PC-3 (cell line): ENCODE measurements at regions not wholly inside any gene's neighbourhood (a gene's known extent, or its start where the extent isn't known, plus 50 kb on each side); places are given as distances from the start of the nearest gene placed in this dataset.

Source experiments
- ATAC-seq: fragments of 200-7000 bp; cut with Tn5 transposase; 2 replicates; pipeline ENCODE4 v1.9.1; 2020; ENCODE audit warnings: mild to moderate bottlenecking, moderate library complexity
- BruUV-seq: library from RNA; stranded (reverse); fragments of 400-500 nt; replicated peaks from 2 replicates; lab custom pipeline; 2021; lab: Mats Ljungman, UMichigan
- CTCF ChIA-PET: fragments of 300-600 bp; sonication (Branson Sonifier 250); formaldehyde crosslinking; loops from one replicate; lab custom pipeline; 2022; ENCODE audit warnings: antibody characterized with exemption; lab: Charles Lee
- POLR2A ChIA-PET: fragments of 300-600 bp; sonication (Branson Sonifier 250); formaldehyde crosslinking; loops from one replicate; lab custom pipeline; 2022; ENCODE audit warnings: antibody characterized with exemption; ENCODE audit not compliant: unreplicated experiment; lab: Charles Lee
- DNase-seq: peaks from one replicate; pipeline ENCODE4 v3.0.0-alpha.2; 2015
- H2AFZ ChIP-seq: fragments of 300-600 bp; sonication (generic); 2 replicates; pipeline ENCODE4 v1.6.0; 2016; ENCODE audit warnings: antibody characterized with exemption, low read length
- H3F3A ChIP-seq: fragments of 300-600 bp; sonication (generic); one replicate; pipeline ENCODE4 v1.6.0; 2017; ENCODE audit warnings: antibody characterized with exemption, low read length, control low read depth, mild to moderate bottlenecking; ENCODE audit not compliant: unreplicated experiment
- H3K27ac ChIP-seq: fragments of 300-600 bp; sonication (generic); 2 replicates; pipeline ENCODE4 v1.5.1; 2016; ENCODE audit warnings: mild to moderate bottlenecking, low read length
- H3K27me3 ChIP-seq: fragments of 300-600 bp; sonication (generic); 2 replicates; pipeline ENCODE4 v1.6.1; 2016; ENCODE audit warnings: low read length, mixed read lengths
- H3K36me3 ChIP-seq: fragments of 300-600 bp; sonication (generic); 2 replicates; pipeline ENCODE4 v1.6.1; 2016; ENCODE audit warnings: low read depth, mixed run types, low read length, mixed read lengths
- H3K4me1 ChIP-seq: fragments of 300-600 bp; sonication (generic); 2 replicates; pipeline ENCODE4 v1.5.1; 2016; ENCODE audit warnings: low read length; ENCODE audit not compliant: insufficient read depth
- H3K4me2 ChIP-seq: fragments of 300-600 bp; sonication (generic); 2 replicates; pipeline ENCODE4 v1.6.0; 2016; ENCODE audit warnings: low read length
- H3K4me3 ChIP-seq: fragments of 300-600 bp; sonication (generic); 2 replicates; pipeline ENCODE4 v1.5.1; 2016; ENCODE audit warnings: mild to moderate bottlenecking, low read length, mixed read lengths
- H3K79me2 ChIP-seq: fragments of 300-600 bp; sonication (generic); 2 replicates; pipeline ENCODE4 v1.6.1; 2017; ENCODE audit warnings: low read length, mixed read lengths
- H3K9ac ChIP-seq: fragments of 300-600 bp; sonication (generic); 2 replicates; pipeline ENCODE4 v1.6.0; 2016; ENCODE audit warnings: mild to moderate bottlenecking, low read length
- H3K9me2 ChIP-seq: fragments of 300-600 bp; sonication (generic); replicated peaks from 2 replicates; pipeline ENCODE4 v1.6.1; 2016; ENCODE audit warnings: mixed run types, low read length, mixed read lengths
- H3K9me3 ChIP-seq: fragments of 300-600 bp; sonication (generic); 2 replicates; pipeline ENCODE4 v1.6.1; 2016; ENCODE audit warnings: low read length, mixed read lengths
- H4K20me1 ChIP-seq: fragments of 300-600 bp; sonication (generic); 2 replicates; pipeline ENCODE4 v1.6.1; 2016; ENCODE audit warnings: low read length, mixed read lengths
- CTCF ChIP-seq: fragments of 300-600 bp; sonication (generic); conservative IDR thresholded peaks from 2 replicates; pipeline ENCODE4 v1.5.1; 2017; ENCODE audit warnings: antibody characterized with exemption, low read depth, mild to moderate bottlenecking, low read length
- EZH2 ChIP-seq: fragments of 300-600 bp; sonication (generic); IDR thresholded peaks from one replicate; pipeline ENCODE4 v1.6.1; 2017; ENCODE audit warnings: antibody characterized with exemption, mild to moderate bottlenecking, low read length; ENCODE audit not compliant: unreplicated experiment
- EZH2phosphoT487 ChIP-seq: fragments of 300-600 bp; sonication (generic); IDR thresholded peaks from 2 replicates; pipeline ENCODE4 v1.6.1; 2018; ENCODE audit warnings: mild to moderate bottlenecking, antibody characterized with exemption, low read length, borderline replicate concordance
- intact Hi-C: fragments of 100-400 bp; cut with micrococcal nuclease; formaldehyde crosslinking; loops from 2 replicates; pipeline ENCODE4 v1.9.0; 2023

- Histone ChIP-seq H3K27ac (no peak overlapping the region), H2AFZ (no peak overlapping the region), H3K4me3 (no peak overlapping the region), H3K27me3 (no peaks in the 10 kb centered on the region), H3K4me1 (no peaks in the 10 kb centered on the region), H3K79me2 (no peaks in the 10 kb centered on the region), H4K20me1 (no peaks in the 10 kb centered on the region), H3K4me2 (no peak overlapping the region), H3K9me2 (no peaks in the 10 kb centered on the region), H3K9ac (no peak overlapping the region), H3F3A (no peaks in the 10 kb centered on the region), H3K36me3 (no peaks in the 10 kb centered on the region), H3K9me3 (peaks cover 26% of the 10 kb centered on the region)
- ChIA-PET POLR2A (no interaction called here), CTCF (no interaction called here)
- no peak for TF ChIP-seq EZH2phosphoT487
- no peak for TF ChIP-seq CTCF
- no peak for TF ChIP-seq EZH2
- no peak for DNase-seq
- no TSS peak for BruUV-seq
- intact Hi-C loops = no loop called here
- ATAC-seq = no peak
These were observed 153.4 kb upstream of the CTNNA2 start for GRCh38 chr2:79359419-79359818.

- ATAC-seq (no peak), DNase-seq (no peak)
- no peaks in the 10 kb centered on the region for H3K79me2 ChIP-seq
- no peaks in the 10 kb centered on the region for H3K27me3 ChIP-seq
- H3K27ac ChIP-seq = no peak overlapping the region
- intact Hi-C loops = no loop called here
- no peak for TF ChIP-seq EZH2
- TF ChIP-seq EZH2phosphoT487 = no peak
- no peak for TF ChIP-seq CTCF
- H3F3A ChIP-seq = no peaks in the 10 kb centered on the region
- CTCF ChIA-PET = no interaction called here
- no peaks in the 10 kb centered on the region for H4K20me1 ChIP-seq
- H3K36me3 ChIP-seq = no peaks in the 10 kb centered on the region
- H3K9me2 ChIP-seq = no peaks in the 10 kb centered on the region
- no peaks in the 10 kb centered on the region for H3K4me1 ChIP-seq
- POLR2A ChIA-PET = no interaction called here
- BruUV-seq = no TSS peak
- peaks cover 30% of the 10 kb centered on the region for H3K9me3 ChIP-seq
- H3K9ac ChIP-seq = no peak overlapping the region
- H3K4me2 ChIP-seq = no peak overlapping the region
- no peak overlapping the region for H3K4me3 ChIP-seq
- H2AFZ ChIP-seq = no peak overlapping the region
These were observed 157.3 kb upstream of the CTNNA2 start for GRCh38 chr2:79355569-79355968.

GRCh38 chr2:79327460-79327859 is 167.9 kb upstream of the REG3A start:
- Histone ChIP-seq H2AFZ (no peak overlapping the region), H3K4me2 (no peak overlapping the region), H3K79me2 (no peaks in the 10 kb centered on the region), H3K9me2 (no peaks in the 10 kb centered on the region), H4K20me1 (no peaks in the 10 kb centered on the region), H3K4me1 (no peaks in the 10 kb centered on the region), H3K9ac (no peak overlapping the region), H3K27ac (no peak overlapping the region), H3K9me3 (peaks cover 12% of the 10 kb centered on the region), H3F3A (no peaks in the 10 kb centered on the region), H3K27me3 (no peaks in the 10 kb centered on the region), H3K36me3 (no peaks in the 10 kb centered on the region), H3K4me3 (no peak overlapping the region)
- POLR2A ChIA-PET = no interaction called here
- DNase-seq (no peak), ATAC-seq (no peak)
- intact Hi-C loops = no loop called here
- no TSS peak for BruUV-seq
- CTCF ChIA-PET = no interaction called here
- TF ChIP-seq EZH2 (no peak), EZH2phosphoT487 (no peak)
